Spleen (tissue), 11 donors: ENCODE measurements at regions not wholly inside any gene's neighbourhood (a gene's known extent, or its start where the extent isn't known, plus 50 kb on each side); places are given as distances from the start of the nearest gene placed in this dataset.

Source experiments
- DNase-seq: peaks from one replicate; pipeline ENCODE4 v3.0.0-alpha.2; 2020
- H3K27ac ChIP-seq, 8 donors: fragments of 200-600 bp; sonication (generic) in 7 of 8; 1 replicate in 4 of 8; 2 replicates in 4 of 8; pipeline versions ENCODE4 v1.5.0 to v1.8.0; 2016 to 2021; ENCODE audit warnings: inconsistent platforms in 4 of 8, mild to moderate bottlenecking in 4 of 8, moderate library complexity in 1 of 8
- H3K27me3 ChIP-seq, 7 donors: fragments of 200-600 bp; sonication (generic) in 6 of 7; replicated peaks in 1 of 7; 1 replicate in 4 of 7; 2 replicates in 3 of 7; pipeline versions ENCODE4 v1.5.0 to v1.8.0; 2016 to 2021; ENCODE audit warnings: inconsistent platforms in 3 of 7, mild to moderate bottlenecking in 1 of 7
- H3K36me3 ChIP-seq, 6 donors: fragments of 200-600 bp; sonication (generic) in 5 of 6; 1 replicate in 4 of 6; 2 replicates in 2 of 6; pipeline versions ENCODE4 v1.5.0 to v1.8.0; 2016 to 2021; ENCODE audit warnings: inconsistent platforms in 2 of 6
- H3K4me1 ChIP-seq, 6 donors: fragments of 200-600 bp; sonication (generic) in 5 of 6; 1 replicate in 3 of 6; 2 replicates in 3 of 6; pipeline versions ENCODE4 v1.5.0 to v1.8.0; 2016 to 2021; ENCODE audit warnings: inconsistent platforms in 3 of 6
- H3K4me3 ChIP-seq, 8 donors: fragments of 200-600 bp; sonication (generic) in 7 of 8; 1 replicate in 4 of 8; 2 replicates in 4 of 8; pipeline versions ENCODE4 v1.5.0 to v1.8.0; 2016 to 2021; ENCODE audit warnings: inconsistent platforms in 4 of 8, mild to moderate bottlenecking in 4 of 8, moderate library complexity in 2 of 8
- H3K9me3 ChIP-seq, 8 donors: fragments of 200-600 bp; sonication (generic) in 7 of 8; 1 replicate in 4 of 8; 2 replicates in 4 of 8; pipeline versions ENCODE4 v1.5.0 to v1.8.0; 2016 to 2021; ENCODE audit warnings: inconsistent platforms in 4 of 8
- POLR2A ChIP-seq, 3 donors: fragments of 450-650 bp; IDR thresholded peaks; one replicate each; pipeline ENCODE4 v1.5.1; 2017; ENCODE audit warnings: antibody characterized with exemption in 3 of 3, mild to moderate bottlenecking in 1 of 3
- POLR2AphosphoS5 ChIP-seq, 3 donors: sonication (generic); formaldehyde crosslinking; IDR thresholded peaks; one replicate each; pipeline ENCODE4 v1.5.1; 2017; ENCODE audit warnings: antibody characterized with exemption in 3 of 3
- WGBS, 5 donors: extraction: QIAGEN DNeasy Blood & Tissue Kit in 3 of 5; methylation state at CpG; one replicate each; pipeline versions ENCODE4 v1.1.5 to v1.1.7; 2013 to 2018; 5-methylcytosine and 5-hydroxymethylcytosine counted together
- intact Hi-C: fragments of 100-400 bp; cut with DNase I; formaldehyde crosslinking; loops from one replicate; pipeline ENCODE4 v1.15.0; 2023; ENCODE audit warnings: low total_unique reads
- TF ChIP-seq, protein P1 (sequence below), 11 experiments: fragments of 200-600 bp in 7 of 11; fragments of 450-650 bp in 4 of 11; sonication (generic) in 4 of 11; IDR thresholded peaks in 8 of 11; conservative IDR thresholded peaks in 3 of 11; 1 replicate in 7 of 11; 2 replicates in 4 of 11; pipeline versions ENCODE4 v1.4.0 to v1.8.0; 2016 to 2021; ENCODE audit warnings: antibody characterized with exemption in 11 of 11, inconsistent platforms in 4 of 11, mild to moderate bottlenecking in 1 of 11
- donor health status: healthy with polysubstance abuse.
- donor health status: DM: no; HTN: no; CAD: no; lungs with moderate emphysema.
- donor health status: DM: no; HTN: no; CAD: no.
- donor health status: Bipolar disorder and iron deficiency.
- donor health status: healthy.
- donor health status: DM: no; HTN: no; CAD: no.
- donor health status: DM: yes; HTN: yes; CAD: no.

GRCh38 chr13:73894995-73895571 is 239.1 kb downstream of the KLF12 start:
- no peaks in the 10 kb centered on the region for H3K27me3 ChIP-seq
- H3K4me1 ChIP-seq: no peaks in the 10 kb centered on the region
- no peak for DNase-seq
- 74 to 79% (median 77%) methylated on average over 4 of the region's 4 CpGs for WGBS, 5 donors
- intact Hi-C loops: no loop called here
- H3K4me3 ChIP-seq: no peak overlapping the region
- TF ChIP-seq POLR2A (IDR thresholded peaks at IDR 0.05): no peak
- TF ChIP-seq POLR2AphosphoS5 (IDR thresholded peaks at IDR 0.05): no peak
- TF ChIP-seq, protein P1, sequence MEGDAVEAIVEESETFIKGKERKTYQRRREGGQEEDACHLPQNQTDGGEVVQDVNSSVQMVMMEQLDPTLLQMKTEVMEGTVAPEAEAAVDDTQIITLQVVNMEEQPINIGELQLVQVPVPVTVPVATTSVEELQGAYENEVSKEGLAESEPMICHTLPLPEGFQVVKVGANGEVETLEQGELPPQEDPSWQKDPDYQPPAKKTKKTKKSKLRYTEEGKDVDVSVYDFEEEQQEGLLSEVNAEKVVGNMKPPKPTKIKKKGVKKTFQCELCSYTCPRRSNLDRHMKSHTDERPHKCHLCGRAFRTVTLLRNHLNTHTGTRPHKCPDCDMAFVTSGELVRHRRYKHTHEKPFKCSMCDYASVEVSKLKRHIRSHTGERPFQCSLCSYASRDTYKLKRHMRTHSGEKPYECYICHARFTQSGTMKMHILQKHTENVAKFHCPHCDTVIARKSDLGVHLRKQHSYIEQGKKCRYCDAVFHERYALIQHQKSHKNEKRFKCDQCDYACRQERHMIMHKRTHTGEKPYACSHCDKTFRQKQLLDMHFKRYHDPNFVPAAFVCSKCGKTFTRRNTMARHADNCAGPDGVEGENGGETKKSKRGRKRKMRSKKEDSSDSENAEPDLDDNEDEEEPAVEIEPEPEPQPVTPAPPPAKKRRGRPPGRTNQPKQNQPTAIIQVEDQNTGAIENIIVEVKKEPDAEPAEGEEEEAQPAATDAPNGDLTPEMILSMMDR (IDR thresholded peaks at IDR 0.05 in 8 of 11, conservative IDR thresholded peaks at IDR 0.05 in 3 of 11): no peak
- H3K27ac ChIP-seq: no peak overlapping the region
- no peaks in the 10 kb centered on the region for H3K9me3 ChIP-seq
- no peaks in the 10 kb centered on the region for H3K36me3 ChIP-seq

GRCh38 chr13:73893833-73894232 is 240.4 kb downstream of the KLF12 start:
- H3K27ac ChIP-seq: no peak overlapping the region
- DNase-seq: no peak
- no peak overlapping the region for H3K4me3 ChIP-seq
- WGBS, 5 donors: 73 to 83% (median 76%) methylated on average over 5 of the region's 5 CpGs
- TF ChIP-seq, protein P1 (IDR thresholded peaks at IDR 0.05 in 8 of 11, conservative IDR thresholded peaks at IDR 0.05 in 3 of 11): no peak
- TF ChIP-seq POLR2A (IDR thresholded peaks at IDR 0.05) (no peak), POLR2AphosphoS5 (IDR thresholded peaks at IDR 0.05) (no peak)
- H3K4me1 ChIP-seq: no peaks in the 10 kb centered on the region
- intact Hi-C loops: no loop called here
- no peaks in the 10 kb centered on the region for H3K9me3 ChIP-seq
- no peaks in the 10 kb centered on the region for H3K27me3 ChIP-seq
- H3K36me3 ChIP-seq: no peaks in the 10 kb centered on the region

GRCh38 chr13:73891805-73892204 is 242.4 kb downstream of the KLF12 start:
- Histone ChIP-seq H3K4me3 (no peak overlapping the region), H3K27me3 (no peaks in the 10 kb centered on the region), H3K27ac (no peak overlapping the region), H3K9me3 (no peaks in the 10 kb centered on the region), H3K4me1 (no peaks in the 10 kb centered on the region), H3K36me3 (no peaks in the 10 kb centered on the region)
- intact Hi-C loops: no loop called here
- no peak for DNase-seq
- WGBS, 5 donors: 89 to 95% (median 93%) methylated on average over 1 of the region's 1 CpG
- TF ChIP-seq, protein P1 (IDR thresholded peaks at IDR 0.05 in 8 of 11, conservative IDR thresholded peaks at IDR 0.05 in 3 of 11): no peak
- no peak for TF ChIP-seq POLR2A (IDR thresholded peaks at IDR 0.05)
- TF ChIP-seq POLR2AphosphoS5 (IDR thresholded peaks at IDR 0.05): no peak

DNA sequence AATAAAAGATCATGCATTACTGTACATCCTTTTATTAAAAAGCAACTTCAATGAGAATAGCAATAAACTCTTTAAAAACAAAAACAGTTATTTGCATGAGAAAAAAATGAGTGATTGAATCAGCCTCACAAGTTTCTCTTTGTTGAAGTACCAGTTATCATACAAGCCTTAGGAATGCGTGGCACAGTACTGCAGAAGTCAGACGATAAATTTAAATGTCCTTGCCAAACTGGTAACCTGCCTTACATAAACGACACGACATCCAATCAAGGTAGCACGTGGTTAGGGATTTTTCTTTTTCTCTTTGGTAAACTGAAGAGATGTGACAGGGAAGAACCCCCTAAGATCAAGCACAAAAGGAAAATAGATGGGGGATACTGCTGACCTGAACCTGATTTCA is 251.0 kb downstream of the KLF12 start:
- intact Hi-C loops: no loop called here
- H3K27me3 ChIP-seq: no peaks in the 10 kb centered on the region
- 82 to 92% (median 87%) methylated on average over 5 of the region's 5 CpGs for WGBS, 5 donors
- DNase-seq: no peak
- H3K27ac ChIP-seq: no peak overlapping the region
- TF ChIP-seq POLR2A (IDR thresholded peaks at IDR 0.05) (no peak), POLR2AphosphoS5 (IDR thresholded peaks at IDR 0.05) (no peak)
- TF ChIP-seq, protein P1 (IDR thresholded peaks at IDR 0.05 in 8 of 11, conservative IDR thresholded peaks at IDR 0.05 in 3 of 11): no peak
- H3K9me3 ChIP-seq: peaks cover 0 to 6% (median 0%) of the 10 kb centered on the region in 8 donors
- no peak overlapping the region for H3K4me3 ChIP-seq
- peaks cover 0 to 7% (median 0%) of the 10 kb centered on the region in 6 donors for H3K4me1 ChIP-seq
- H3K36me3 ChIP-seq: peaks cover 0 to 12% (median 0%) of the 10 kb centered on the region in 6 donors
